NCI-H748 (cell line): ENCODE measurements at regions not wholly inside any gene's neighbourhood (a gene's known extent, or its start where the extent isn't known, plus 50 kb on each side); places are given as distances from the start of the nearest gene placed in this dataset.
A peak's percentile ranks its signal among the peaks of the same experiment; 100 is the strongest.

Source experiments
- DNase-seq: peaks from one replicate; lab custom pipeline; 2025; ENCODE audit not compliant: unreplicated experiment; lab: John Stamatoyannopoulos, UW

GRCh38 chr10:117914334-117914733 lies 132.4 kb downstream of the RAB11FIP2 start:
- DNase-seq = no peak

GRCh38 chr10:117920956-117921355 lies 125.8 kb downstream of the RAB11FIP2 start:
- DNase-seq = no peak

GRCh38 chr10:117921421-117921820 lies 125.3 kb downstream of the RAB11FIP2 start:
- no peak for DNase-seq

- DNase-seq = no peak
These were observed 121.9 kb downstream of the RAB11FIP2 start for GRCh38 chr10:117924820-117925219.

- DNase-seq = no peak
These were observed 121.4 kb downstream of the RAB11FIP2 start for GRCh38 chr10:117925369-117925768.

- DNase-seq = no peak
These were observed 120.2 kb downstream of the RAB11FIP2 start for GRCh38 chr10:117926491-117926890.

- DNase-seq = no peak
These were observed 119.4 kb downstream of the RAB11FIP2 start for GRCh38 chr10:117927332-117927731.

GRCh38 chr10:117927871-117928270 lies 118.9 kb downstream of the RAB11FIP2 start:
- no peak for DNase-seq

GRCh38 chr10:117928281-117928680 lies 118.5 kb downstream of the RAB11FIP2 start:
- DNase-seq = no peak

- no peak for DNase-seq
These were observed 118.0 kb downstream of the RAB11FIP2 start for GRCh38 chr10:117928741-117929140.

- no peak for DNase-seq
These were observed 117.2 kb downstream of the RAB11FIP2 start for GRCh38 chr10:117929327-117930067.

- no peak for DNase-seq
These were observed 115.7 kb downstream of the RAB11FIP2 start for GRCh38 chr10:117931078-117931477.

GRCh38 chr10:117933036-117933435 lies 113.7 kb downstream of the RAB11FIP2 start:
- DNase-seq = no peak

- DNase-seq = no peak
These were observed 112.3 kb downstream of the RAB11FIP2 start for GRCh38 chr10:117934477-117934876.

GRCh38 chr10:117936141-117936540 lies 110.6 kb downstream of the RAB11FIP2 start:
- DNase-seq = no peak

GRCh38 chr10:117936566-117936965 lies 110.2 kb downstream of the RAB11FIP2 start:
- DNase-seq = no peak

GRCh38 chr10:117936976-117937375 lies 109.8 kb downstream of the RAB11FIP2 start:
- DNase-seq = no peak

- DNase-seq = no peak
These were observed 108.6 kb downstream of the RAB11FIP2 start for GRCh38 chr10:117938104-117938503.

GRCh38 chr10:117942226-117942625 lies 104.5 kb downstream of the RAB11FIP2 start:
- DNase-seq = no peak

- DNase-seq = no peak
These were observed 101.9 kb downstream of the RAB11FIP2 start for GRCh38 chr10:117944676-117945447.

- DNase-seq = peak; percentile 44
These were observed 101.1 kb downstream of the RAB11FIP2 start for GRCh38 chr10:117945651-117946050.

GRCh38 chr10:117946525-117947070 lies 100.1 kb downstream of the RAB11FIP2 start:
- no peak for DNase-seq
